Heart right ventricle (tissue), 16 donors: ENCODE measurements at regions not wholly inside any gene's neighbourhood (a gene's known extent, or its start where the extent isn't known, plus 50 kb on each side); places are given as distances from the start of the nearest gene placed in this dataset.

Experiments used
- ATAC-seq, 8 donors: fragments of 200-7000 bp; cut with Tn5 transposase; one replicate each; pipeline ENCODE4 v1.9.1; 2020; ENCODE audit warnings: mild to moderate bottlenecking in 8 of 8, moderate library complexity in 8 of 8, moderate number of reproducible peaks in 1 of 8
- DNase-seq, 2 donors: peaks; one replicate each; pipeline ENCODE4 v3.0.0-alpha.2; 2020
- H3K27ac ChIP-seq, 10 donors: fragments of 200-600 bp; sonication (generic) in 2 of 10; one replicate each; pipeline versions ENCODE4 v1.5.0 to v1.8.0; 2020 to 2022; ENCODE audit warnings: mild to moderate bottlenecking in 3 of 10
- H3K27me3 ChIP-seq, 7 donors: fragments of 200-600 bp; one replicate each; pipeline ENCODE4 v1.8.0; 2021 to 2022; ENCODE audit warnings: mild to moderate bottlenecking in 2 of 7
- H3K36me3 ChIP-seq, 9 donors: fragments of 200-600 bp; sonication (generic) in 1 of 9; one replicate each; pipeline versions ENCODE4 v1.5.0 to v1.8.0; 2020 to 2022; ENCODE audit warnings: mild to moderate bottlenecking in 2 of 9
- H3K4me1 ChIP-seq, 9 donors: fragments of 200-600 bp; sonication (generic) in 1 of 9; one replicate each; pipeline versions ENCODE4 v1.5.0 to v1.8.0; 2020 to 2022; ENCODE audit warnings: mild to moderate bottlenecking in 4 of 9
- H3K4me3 ChIP-seq, 10 donors: fragments of 200-600 bp; sonication (generic) in 2 of 10; one replicate each; pipeline versions ENCODE4 v1.5.0 to v1.8.0; 2020 to 2022; ENCODE audit warnings: mild to moderate bottlenecking in 7 of 10, moderate library complexity in 2 of 10
- H3K9me3 ChIP-seq, 11 donors: fragments of 200-600 bp in 10 of 11; sonication (generic) in 2 of 11; one replicate each; pipeline versions ENCODE4 v1.5.0 to v1.8.0; 2013 to 2022; ENCODE audit warnings: mild to moderate bottlenecking in 2 of 11, control low read depth in 1 of 11, moderate library complexity in 1 of 11
- WGBS, 2 donors: extraction: QIAGEN DNeasy Blood & Tissue Kit; methylation state at CpG; one replicate each; pipeline ENCODE4 v1.1.7; 2013; ENCODE audit warnings: inconsistent platforms in 1 of 2; 5-methylcytosine and 5-hydroxymethylcytosine counted together
- intact Hi-C, 10 donors: fragments of 100-400 bp; cut with DNase I; formaldehyde crosslinking; loops; one replicate each; pipeline versions ENCODE4 v1.11.1 to v1.14.2; 2022
- TF ChIP-seq, protein P1 (sequence below), 9 donors: fragments of 200-600 bp; sonication (generic) in 2 of 9; IDR thresholded peaks; one replicate each; pipeline versions ENCODE4 v1.5.0 to v1.8.0; 2021 to 2022; ENCODE audit warnings: antibody characterized with exemption in 9 of 9, mild to moderate bottlenecking in 5 of 9, moderate library complexity in 1 of 9
- donor health status: Arrhythmogenic right ventricular cardiomyopathy.
- donor health status: ischemic (EF 13 %, LVEDD 7.1; RV severe dilation, severe dysfunction).
- donor health status: healthy with polysubstance abuse.
- donor health status: DM: no; HTN: yes; CAD: no.
- donor health status: DM: no; HTN: no; CAD: no.
- donor health status: ischemic (EF 25% LVEDD 6.9; RV normal size, moderate dysfunction).
- donor health status: ischemic (EF 25% LVEDD 5.7; RV mildly dilated, moderate dysfunction).
- donor health status: healthy.
- donor health status: DM: yes; HTN: yes; CAD: no.
- donor health status: Ischemic cardiomyopathy.
- donor health status: ischemic (EF 35%, LVEDD 5.7; RV mildly dilated, moderate dysfunction).
- donor health status: nonischemic (EF 11% LVEDD 7.7; RV severe dilation, severe dysfunction).
- donor health status: DM: yes; HTN: yes; CAD: no.
- donor health status: PGD.
- donor health status: ischemic (EF 29% LVEDD 5.4; RV normal size, mild dysfunction).
- donor health status: nonischemic (EF 23%, LVEDD 6.1; RV moderate dilation, normal function).

DNA sequence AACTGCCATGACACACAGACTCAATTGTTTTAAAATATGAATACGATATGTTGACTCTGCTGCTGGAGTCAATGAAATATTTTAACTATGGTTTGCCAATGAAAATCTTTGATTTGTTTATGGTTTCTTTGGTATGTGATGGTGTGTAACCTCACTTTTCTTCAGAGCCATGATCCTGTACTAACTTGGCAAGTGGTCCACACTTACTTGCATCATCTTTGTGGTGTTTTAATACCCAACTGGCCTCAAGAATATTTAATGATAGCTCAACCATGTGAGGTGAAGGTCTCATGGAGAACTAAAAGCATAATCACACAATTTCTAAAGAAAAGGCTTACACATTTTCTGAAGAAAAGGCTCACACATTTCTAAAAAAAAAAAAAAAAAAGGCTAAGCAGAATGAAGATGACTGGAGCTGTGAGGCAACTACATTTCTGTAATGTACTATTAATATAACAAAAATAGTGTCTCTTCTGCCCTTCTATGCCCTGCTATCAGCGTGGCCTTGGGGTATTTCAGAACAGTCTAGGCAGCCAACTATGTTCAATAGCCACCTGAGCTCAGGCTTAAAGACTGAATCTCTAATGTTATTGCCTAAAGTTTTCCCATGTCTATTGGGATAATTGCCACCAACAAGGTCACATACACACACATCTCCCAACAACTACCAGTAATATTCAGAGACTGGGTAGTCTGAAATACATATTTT, 395.0 kb downstream of the MLLT3 start:
- Histone ChIP-seq H3K4me1 (peaks cover 0 to 9% (median 0%) of the 10 kb centered on the region in 9 donors), H3K36me3 (no peaks in the 10 kb centered on the region), H3K4me3 (no peak overlapping the region), H3K27ac (no peak overlapping the region), H3K27me3 (no peaks in the 10 kb centered on the region), H3K9me3 (peaks cover 0 to 7% (median 0%) of the 10 kb centered on the region in 11 donors)
- intact Hi-C loops: loop anchor here in 1 of 10 donors (10.0 kb wide), 1 partner anchor 97 kb away; no protein-coding TSS in a partner anchor
- WGBS, 2 donors: 32 to 37% methylated on average over 2 of the region's 2 CpGs
- ATAC-seq (no peak), DNase-seq (no peak)
- TF ChIP-seq, protein P1, sequence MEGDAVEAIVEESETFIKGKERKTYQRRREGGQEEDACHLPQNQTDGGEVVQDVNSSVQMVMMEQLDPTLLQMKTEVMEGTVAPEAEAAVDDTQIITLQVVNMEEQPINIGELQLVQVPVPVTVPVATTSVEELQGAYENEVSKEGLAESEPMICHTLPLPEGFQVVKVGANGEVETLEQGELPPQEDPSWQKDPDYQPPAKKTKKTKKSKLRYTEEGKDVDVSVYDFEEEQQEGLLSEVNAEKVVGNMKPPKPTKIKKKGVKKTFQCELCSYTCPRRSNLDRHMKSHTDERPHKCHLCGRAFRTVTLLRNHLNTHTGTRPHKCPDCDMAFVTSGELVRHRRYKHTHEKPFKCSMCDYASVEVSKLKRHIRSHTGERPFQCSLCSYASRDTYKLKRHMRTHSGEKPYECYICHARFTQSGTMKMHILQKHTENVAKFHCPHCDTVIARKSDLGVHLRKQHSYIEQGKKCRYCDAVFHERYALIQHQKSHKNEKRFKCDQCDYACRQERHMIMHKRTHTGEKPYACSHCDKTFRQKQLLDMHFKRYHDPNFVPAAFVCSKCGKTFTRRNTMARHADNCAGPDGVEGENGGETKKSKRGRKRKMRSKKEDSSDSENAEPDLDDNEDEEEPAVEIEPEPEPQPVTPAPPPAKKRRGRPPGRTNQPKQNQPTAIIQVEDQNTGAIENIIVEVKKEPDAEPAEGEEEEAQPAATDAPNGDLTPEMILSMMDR (IDR thresholded peaks at IDR 0.05): no peak

DNA sequence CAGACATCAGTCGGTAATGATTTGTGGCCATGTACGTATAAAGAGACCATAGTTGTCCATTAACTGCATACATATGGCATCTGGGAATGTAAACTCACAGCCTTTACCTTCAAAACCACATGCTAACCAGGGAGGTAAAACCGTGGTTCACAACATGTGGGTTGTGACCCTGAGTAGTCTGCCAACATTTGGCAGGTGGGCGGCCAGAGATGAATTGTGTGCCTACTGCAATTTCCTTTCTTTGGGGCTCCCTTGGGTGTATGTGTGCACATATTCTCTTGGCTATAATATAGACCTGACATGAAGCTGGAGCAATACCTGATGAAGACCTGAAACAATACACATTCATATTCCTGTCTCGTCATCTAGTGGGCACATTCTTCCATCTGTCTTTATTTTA, 396.0 kb downstream of the MLLT3 start:
- H3K36me3 ChIP-seq: no peaks in the 10 kb centered on the region
- intact Hi-C loops: loop anchor here in 1 of 10 donors (10.0 kb wide), 1 partner anchor 98 kb away; no protein-coding TSS in a partner anchor
- H3K4me3 ChIP-seq: no peak overlapping the region
- H3K27ac ChIP-seq: no peak overlapping the region
- H3K27me3 ChIP-seq: no peaks in the 10 kb centered on the region
- peaks cover 0 to 9% (median 0%) of the 10 kb centered on the region in 9 donors for H3K4me1 ChIP-seq
- TF ChIP-seq, protein P1 (IDR thresholded peaks at IDR 0.05): no peak
- DNase-seq (no peak), ATAC-seq (no peak)
- peaks cover 0 to 7% (median 0%) of the 10 kb centered on the region in 11 donors for H3K9me3 ChIP-seq
- WGBS, 2 donors: 81 to 91% methylated on average over 5 of the region's 5 CpGs

DNA sequence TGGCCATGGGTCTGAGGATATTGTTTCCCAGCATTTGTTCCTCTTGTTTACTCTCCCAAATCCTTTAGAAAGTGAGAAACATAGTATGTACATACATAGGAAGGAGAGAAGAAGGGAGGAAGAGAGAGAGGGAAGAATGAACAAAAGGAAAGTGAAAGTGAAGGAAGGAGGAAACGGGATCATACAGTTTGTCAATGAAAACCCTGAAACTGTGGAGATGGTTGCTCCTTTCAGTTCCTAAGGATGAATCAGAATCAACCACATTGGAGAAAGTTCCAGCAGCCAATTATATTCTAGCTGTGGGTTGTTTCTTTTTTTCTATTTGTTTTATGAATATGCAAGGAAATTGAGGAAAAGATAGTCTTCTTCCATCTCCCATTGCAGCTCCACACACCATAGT, 396.5 kb downstream of the MLLT3 start:
- TF ChIP-seq, protein P1 (IDR thresholded peaks at IDR 0.05): no peak
- Histone ChIP-seq H3K4me1 (peaks cover 0 to 9% (median 0%) of the 10 kb centered on the region in 9 donors), H3K4me3 (no peak overlapping the region), H3K27ac (no peak overlapping the region), H3K27me3 (no peaks in the 10 kb centered on the region), H3K9me3 (peaks cover 0 to 7% (median 0%) of the 10 kb centered on the region in 11 donors), H3K36me3 (no peaks in the 10 kb centered on the region)
- intact Hi-C loops: loop anchor here in 1 of 10 donors (10.0 kb wide), 1 partner anchor 99 kb away; no protein-coding TSS in a partner anchor
- ATAC-seq: no peak
- WGBS, 2 donors: 63 to 86% methylated on average over 1 of the region's 1 CpG
- no peak for DNase-seq

DNA sequence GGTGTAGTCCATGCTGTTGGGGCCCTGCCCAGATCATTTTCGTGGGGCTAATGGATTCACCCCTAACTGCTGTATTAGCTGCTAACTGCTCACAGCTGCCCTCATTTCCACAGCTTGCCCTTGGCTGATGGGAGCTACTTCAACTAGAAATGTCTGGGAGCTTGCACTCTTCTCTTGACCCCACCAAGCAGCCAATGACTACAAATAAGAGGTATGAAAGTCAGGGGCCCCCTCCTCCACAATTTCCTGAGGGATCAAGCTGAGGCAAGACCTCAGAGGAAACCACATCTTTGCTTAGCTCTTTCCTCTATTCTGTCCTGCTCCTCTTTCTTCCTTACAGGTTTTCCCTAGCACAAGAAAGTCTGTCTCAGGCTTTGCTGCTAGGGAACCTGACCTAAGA, 397.5 kb downstream of the MLLT3 start:
- no peaks in the 10 kb centered on the region for H3K27me3 ChIP-seq
- no peaks in the 10 kb centered on the region for H3K36me3 ChIP-seq
- intact Hi-C loops: loop anchor here in 1 of 10 donors (10.0 kb wide), 1 partner anchor 100 kb away; no protein-coding TSS in a partner anchor
- DNase-seq (no peak), ATAC-seq (no peak)
- no peak overlapping the region for H3K4me3 ChIP-seq
- H3K9me3 ChIP-seq: no peaks in the 10 kb centered on the region
- TF ChIP-seq, protein P1 (IDR thresholded peaks at IDR 0.05): no peak
- WGBS, 2 donors: 37 to 67% methylated on average over 1 of the region's 1 CpG
- H3K27ac ChIP-seq: no peak overlapping the region
- peaks cover 0 to 9% (median 0%) of the 10 kb centered on the region in 9 donors for H3K4me1 ChIP-seq
